ENCODE measurements at regions not wholly inside any gene's neighbourhood (a gene's known extent, or its start where the extent isn't known, plus 50 kb on each side); places are given as distances from the start of the nearest gene placed in this dataset.

GRCh38 chr4:23237771-23238170 is 545.0 kb downstream of the GBA3 start:
- Histone ChIP-seq H3K18ac (ENCODE audit: low read depth, low read length) (no peak overlapping the region), H2AFZ (replicated peaks; ENCODE audit: low read length, poor library complexity) (no peak overlapping the region), H3K4me3 (ENCODE audit: insufficient read depth, low read depth, low read length) (no peak overlapping the region), H3K23ac (ENCODE audit: low read depth, low read length) (no peak overlapping the region), H3K9ac (ENCODE audit: low read depth, low read length) (no peak overlapping the region), H3K14ac (replicated peaks; ENCODE audit: low read depth, low read length) (no peak overlapping the region), H3K4ac (ENCODE audit: low read depth, low read length) (no peak overlapping the region), H4K8ac (ENCODE audit: low read depth in 2 of 2, low read length in 2 of 2) (no peak overlapping the region), H2AK5ac (ENCODE audit: low read depth, low read length) (no peak overlapping the region), H4K5ac (ENCODE audit: low read depth, low read length) (no peak overlapping the region), H2BK5ac (ENCODE audit: low read depth, low read length, poor library complexity, severe bottlenecking) (no peak overlapping the region), H2BK15ac (ENCODE audit: low read depth, low read length) (no peak overlapping the region), H3K56ac (ENCODE audit: extremely low read depth, insufficient read depth, low read length) (no peak overlapping the region), H4K91ac (ENCODE audit: insufficient read depth, low read depth, low read length) (no peak overlapping the region), H3K36me3 (ENCODE audit: control insufficient read depth, insufficient read depth, low read length) (no peaks in the 10 kb centered on the region), H3K4me1 (ENCODE audit: control insufficient read depth, insufficient read depth, low read length) (no peaks in the 10 kb centered on the region), H2BK20ac (ENCODE audit: low read depth, low read length) (no peak overlapping the region), H3K9me3 (ENCODE audit: control insufficient read depth, insufficient read depth, low read length) (0 out of 2 replicates have a peak, but pooled peaks cover 2% of the 10 kb centered on the region), H3K79me1 (ENCODE audit: low read depth in 1 of 2, low read length in 2 of 2) (no peaks in the 10 kb centered on the region), H3K27ac (ENCODE audit: insufficient read depth, low read length) (no peak overlapping the region), H2AK9ac (replicated peaks; ENCODE audit: low read depth, low read length, poor library complexity) (no peak overlapping the region), H3K27me3 (ENCODE audit: control insufficient read depth, insufficient read depth, low read length) (no peaks in the 10 kb centered on the region), H4K20me1 (ENCODE audit: insufficient read depth, low read length) (no peaks in the 10 kb centered on the region), H2BK120ac (ENCODE audit: low read depth, low read length) (no peak overlapping the region), H3K9me1 (ENCODE audit: insufficient read depth, low read length) (no peaks in the 10 kb centered on the region), H3K4me2 (ENCODE audit: low read depth, low read length) (no peak overlapping the region)
- no peak for TF ChIP-seq POLR2A (IDR thresholded peaks at IDR 0.05; ENCODE audit: low read depth, low read length)
- no peak for ATAC-seq (ENCODE audit: low read depth)
- no peak for DNase-seq
- ChIA-PET CTCF (no interaction called here), POLR2A (ENCODE audit: unreplicated experiment) (no interaction called here)
- dilution Hi-C loops (cut with HindIII; ENCODE audit: low sequenced_read_pairs, unreplicated experiment) (no loop called here), intact Hi-C loops (cut with micrococcal nuclease) (no loop called here), in situ Hi-C loops (cut with MboI; ENCODE audit: low sequenced_read_pairs) (no loop called here)
- BruUV-seq (replicated peaks): no TSS peak
- WGBS, 2 experiments (ENCODE audit: extremely low coverage in 2 of 2, insufficient read length in 1 of 2): 0% methylated on average over 2 of the region's 3 CpGs; no CpG with 5 or more reads in 1 of the 2 experiments
